Cardiac muscle cell (in vitro differentiated cells and primary cell): ENCODE measurements at regions not wholly inside any gene's neighbourhood (a gene's known extent, or its start where the extent isn't known, plus 50 kb on each side); places are given as distances from the start of the nearest gene placed in this dataset.

Experiments used
- DNase-seq, 2 donors: peaks; one replicate each; pipeline versions ENCODE4 v3.0.0 to v3.0.0-alpha.2; 2010 to 2017; ENCODE audit warnings: low read depth in 1 of 2, low spot score in 1 of 2
- H3K27ac ChIP-seq: fragments of 200-600 bp; sonication (generic); 2 replicates; pipeline ENCODE4 v1.5.1; 2016
- H3K27me3 ChIP-seq: fragments of 200-600 bp; sonication (generic); 2 replicates; pipeline ENCODE4 v1.6.0; 2016; ENCODE audit warnings: control low read depth
- H3K36me3 ChIP-seq: fragments of 200-600 bp; sonication (generic); 2 replicates; pipeline ENCODE4 v1.5.1; 2016; ENCODE audit warnings: control low read depth
- H3K4me1 ChIP-seq: fragments of 200-600 bp; sonication (generic); 2 replicates; pipeline ENCODE4 v1.8.1; 2017; ENCODE audit warnings: low read depth, mild to moderate bottlenecking, mixed run types
- H3K4me3 ChIP-seq: fragments of 200-600 bp; sonication (generic); 2 replicates; pipeline ENCODE4 v1.5.1; 2016; ENCODE audit warnings: mild to moderate bottlenecking
- H3K9me3 ChIP-seq: fragments of 200-600 bp; sonication (generic); 2 replicates; pipeline ENCODE4 v1.5.1; 2017; ENCODE audit warnings: low read depth, mild to moderate bottlenecking, control low read depth
- CTCF ChIP-seq: IDR thresholded peaks from 2 replicates; pipeline ENCODE4 v1.5.1; 2012; ENCODE audit warnings: low read depth, mild to moderate bottlenecking, low read length

GRCh38 chr1:75673885-75674284 is 50.6 kb upstream of the ACADM start:
- DNase-seq: no peak
- Histone ChIP-seq H3K27me3 (no peaks in the 10 kb centered on the region), H3K4me3 (no peak overlapping the region), H3K27ac (no peak overlapping the region), H3K36me3 (no peaks in the 10 kb centered on the region), H3K9me3 (no peaks in the 10 kb centered on the region), H3K4me1 (no peaks in the 10 kb centered on the region)
- TF ChIP-seq CTCF: no peak
